NCI-H82 treated with DMSO at 0.1 percent for 48 hours (cell line): ENCODE measurements at regions not wholly inside any gene's neighbourhood (a gene's known extent, or its start where the extent isn't known, plus 50 kb on each side); places are given as distances from the start of the nearest gene placed in this dataset.

Experiments used
- DNase-seq: peaks from one replicate; lab custom pipeline; 2025; ENCODE audit not compliant: unreplicated experiment; lab: John Stamatoyannopoulos, UW

- DNase-seq = no peak
These were observed 260.8 kb upstream of the RRP15 start for GRCh38 chr1:218024211-218024720.

- DNase-seq = no peak
These were observed 259.6 kb upstream of the RRP15 start for GRCh38 chr1:218025454-218025853.

GRCh38 chr1:218027152-218027551, 257.9 kb upstream of the RRP15 start:
- no peak for DNase-seq

GRCh38 chr1:218030846-218031245, 254.2 kb upstream of the RRP15 start:
- DNase-seq = no peak

- no peak for DNase-seq
These were observed 253.2 kb upstream of the RRP15 start for GRCh38 chr1:218031901-218032300.

GRCh38 chr1:218034468-218034867, 250.6 kb upstream of the RRP15 start:
- DNase-seq = no peak

- no peak for DNase-seq
These were observed 236.2 kb upstream of the RRP15 start for GRCh38 chr1:218048828-218049420.

- no peak for DNase-seq
These were observed 235.5 kb upstream of the RRP15 start for GRCh38 chr1:218049641-218050040.

- no peak for DNase-seq
These were observed 226.4 kb upstream of the RRP15 start for GRCh38 chr1:218058730-218059129.

GRCh38 chr1:218064426-218064825, 220.7 kb upstream of the RRP15 start:
- DNase-seq = no peak

GRCh38 chr1:218066332-218066731, 218.8 kb upstream of the RRP15 start:
- no peak for DNase-seq

- DNase-seq = no peak
These were observed 216.9 kb upstream of the RRP15 start for GRCh38 chr1:218068241-218068640.

GRCh38 chr1:218069180-218069579, 215.9 kb upstream of the RRP15 start:
- no peak for DNase-seq

GRCh38 chr1:218073062-218073461, 212.0 kb upstream of the RRP15 start:
- DNase-seq = no peak

- DNase-seq = no peak
These were observed 206.2 kb upstream of the RRP15 start for GRCh38 chr1:218078916-218079315.

- DNase-seq = no peak
These were observed 205.7 kb upstream of the RRP15 start for GRCh38 chr1:218079347-218079746.

- no peak for DNase-seq
These were observed 205.3 kb upstream of the RRP15 start for GRCh38 chr1:218079820-218080219.

- peak; percentile 43 for DNase-seq
These were observed 204.2 kb upstream of the RRP15 start for GRCh38 chr1:218080863-218081262.

- no peak for DNase-seq
These were observed 203.7 kb upstream of the RRP15 start for GRCh38 chr1:218081358-218081757.

- DNase-seq = no peak
These were observed 194.6 kb upstream of the RRP15 start for GRCh38 chr1:218090459-218090858.

- DNase-seq = no peak
These were observed 183.7 kb upstream of the RRP15 start for GRCh38 chr1:218101409-218101808.

GRCh38 chr1:218108034-218108433, 177.1 kb upstream of the RRP15 start:
- DNase-seq = no peak

- no peak for DNase-seq
These were observed 172.2 kb upstream of the RRP15 start for GRCh38 chr1:218112862-218113261.
